ENCODE measurements at regions not wholly inside any gene's neighbourhood (a gene's known extent, or its start where the extent isn't known, plus 50 kb on each side); places are given as distances from the start of the nearest gene placed in this dataset.

DNA sequence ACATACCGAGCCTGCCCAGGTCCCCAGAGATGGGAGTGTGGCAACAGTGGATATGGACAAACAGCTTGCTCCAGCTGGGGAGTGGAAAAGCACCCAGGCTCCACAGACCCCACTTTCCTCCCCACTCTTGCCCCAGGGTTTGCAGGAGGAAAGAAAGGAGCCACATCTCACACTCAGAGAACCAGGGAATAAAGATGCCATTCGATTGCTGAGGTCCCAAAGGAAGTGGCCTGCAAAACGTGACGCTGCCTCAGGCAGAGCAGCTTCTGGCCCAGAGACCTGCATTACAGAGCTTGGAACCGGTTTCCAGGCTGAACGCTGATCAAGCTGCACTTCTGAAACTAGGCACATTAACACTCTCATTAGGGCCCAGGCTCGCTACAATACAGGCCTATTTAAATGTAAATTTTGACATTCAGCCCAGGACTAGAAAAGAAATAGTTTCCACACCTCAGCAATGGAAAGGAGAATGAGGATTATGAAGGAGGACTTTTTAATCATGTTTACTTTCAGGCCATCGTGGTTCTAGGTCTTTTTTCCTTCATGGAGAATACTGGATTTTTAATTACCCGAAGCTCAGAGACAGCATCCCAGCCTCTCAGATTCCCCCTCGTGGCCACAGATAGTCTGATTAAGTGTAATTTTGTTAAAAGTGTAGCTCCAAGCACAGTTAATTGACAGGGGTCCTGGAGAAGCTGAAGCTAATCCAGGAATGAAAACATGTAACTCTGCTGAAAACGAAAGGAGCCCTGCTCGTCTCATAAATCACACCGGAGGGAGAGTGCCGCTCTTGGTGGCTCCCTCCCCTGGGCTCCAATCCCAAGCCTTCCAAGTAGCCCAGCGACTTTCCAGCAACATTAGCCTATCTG lies 221.3 kb upstream of the RAB6C start:
- Histone ChIP-seq H3K4me3 (ENCODE audit: low read depth, low read length) (no peak overlapping the region), H3K36me3 (replicated peaks) (no peaks in the 10 kb centered on the region), H3K27me3 (replicated peaks) (no peaks in the 10 kb centered on the region), H3K27ac (no peak overlapping the region)
- DNase-seq: no peak
- TF ChIP-seq, protein P1, sequence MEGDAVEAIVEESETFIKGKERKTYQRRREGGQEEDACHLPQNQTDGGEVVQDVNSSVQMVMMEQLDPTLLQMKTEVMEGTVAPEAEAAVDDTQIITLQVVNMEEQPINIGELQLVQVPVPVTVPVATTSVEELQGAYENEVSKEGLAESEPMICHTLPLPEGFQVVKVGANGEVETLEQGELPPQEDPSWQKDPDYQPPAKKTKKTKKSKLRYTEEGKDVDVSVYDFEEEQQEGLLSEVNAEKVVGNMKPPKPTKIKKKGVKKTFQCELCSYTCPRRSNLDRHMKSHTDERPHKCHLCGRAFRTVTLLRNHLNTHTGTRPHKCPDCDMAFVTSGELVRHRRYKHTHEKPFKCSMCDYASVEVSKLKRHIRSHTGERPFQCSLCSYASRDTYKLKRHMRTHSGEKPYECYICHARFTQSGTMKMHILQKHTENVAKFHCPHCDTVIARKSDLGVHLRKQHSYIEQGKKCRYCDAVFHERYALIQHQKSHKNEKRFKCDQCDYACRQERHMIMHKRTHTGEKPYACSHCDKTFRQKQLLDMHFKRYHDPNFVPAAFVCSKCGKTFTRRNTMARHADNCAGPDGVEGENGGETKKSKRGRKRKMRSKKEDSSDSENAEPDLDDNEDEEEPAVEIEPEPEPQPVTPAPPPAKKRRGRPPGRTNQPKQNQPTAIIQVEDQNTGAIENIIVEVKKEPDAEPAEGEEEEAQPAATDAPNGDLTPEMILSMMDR (IDR thresholded peaks at IDR 0.05; ENCODE audit: low read depth, low read length, missing control alignments): no peak
- in situ Hi-C loops (cut with HindIII; ENCODE audit: low pct_ligation_motif_present, low sequenced_read_pairs): no loop called here

DNA sequence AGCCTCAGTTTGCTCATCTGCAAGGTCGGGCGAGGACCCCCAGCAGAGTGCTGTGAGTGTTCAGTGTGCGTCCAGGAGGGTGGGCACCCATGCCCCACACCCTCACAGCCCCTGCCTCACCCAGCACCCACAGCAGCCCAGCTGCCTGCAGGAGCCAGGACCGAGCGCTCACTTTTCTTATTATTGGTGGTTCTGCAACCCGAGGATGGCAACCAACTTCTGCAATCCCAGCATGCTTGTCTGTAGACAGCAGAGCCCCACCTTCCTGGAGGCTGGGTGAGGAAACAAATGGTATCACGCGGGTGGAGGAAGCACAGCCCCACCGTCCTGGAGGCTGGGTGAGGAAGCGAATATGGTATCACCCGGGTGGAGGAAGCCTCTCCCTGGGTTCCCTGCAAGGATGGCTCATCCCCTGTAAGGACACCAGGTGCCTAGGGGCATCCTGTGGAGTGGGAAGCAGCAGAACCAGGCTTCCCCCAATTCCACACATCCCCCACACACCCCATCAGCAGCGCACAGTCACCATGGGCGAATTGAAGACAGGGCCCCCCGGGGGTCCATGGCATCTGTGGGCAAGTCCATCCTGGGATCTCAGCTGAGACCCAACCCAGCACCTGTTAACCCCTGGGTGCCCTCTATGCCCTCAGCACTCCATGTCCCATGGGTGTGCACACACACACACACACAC lies 220.5 kb upstream of the RAB6C start:
- no peaks in the 10 kb centered on the region for H3K36me3 ChIP-seq (replicated peaks)
- TF ChIP-seq, protein P1 (IDR thresholded peaks at IDR 0.05; ENCODE audit: low read depth, low read length, missing control alignments): no peak
- no peaks in the 10 kb centered on the region for H3K27me3 ChIP-seq (replicated peaks)
- in situ Hi-C loops (cut with HindIII; ENCODE audit: low pct_ligation_motif_present, low sequenced_read_pairs): no loop called here
- no peak for DNase-seq
- H3K27ac ChIP-seq: no peak overlapping the region
- H3K4me3 ChIP-seq (ENCODE audit: low read depth, low read length): no peak overlapping the region

DNA sequence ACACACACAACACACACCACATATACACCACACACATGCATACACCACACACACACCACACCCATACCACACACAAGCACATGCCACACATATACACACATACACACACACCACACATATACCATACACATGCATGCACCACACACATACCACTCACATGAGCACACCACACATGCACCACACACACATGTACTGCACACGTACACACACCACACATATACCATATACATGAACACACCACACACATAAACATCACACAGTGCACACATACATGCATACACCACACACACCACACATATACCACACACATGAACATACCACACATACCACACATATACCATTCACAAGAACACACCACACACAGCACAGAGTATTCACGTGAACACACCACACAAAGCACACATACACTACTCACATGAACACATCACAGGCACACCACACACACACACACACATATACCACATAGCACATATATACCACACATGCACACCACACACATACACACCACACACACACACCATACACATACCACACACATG lies 219.9 kb upstream of the RAB6C start:
- DNase-seq: no peak
- TF ChIP-seq, protein P1 (IDR thresholded peaks at IDR 0.05; ENCODE audit: low read depth, low read length, missing control alignments): no peak
- H3K27me3 ChIP-seq (replicated peaks): no peaks in the 10 kb centered on the region
- no peaks in the 10 kb centered on the region for H3K36me3 ChIP-seq (replicated peaks)
- in situ Hi-C loops (cut with HindIII; ENCODE audit: low pct_ligation_motif_present, low sequenced_read_pairs): no loop called here
- no peak overlapping the region for H3K27ac ChIP-seq
- no peak overlapping the region for H3K4me3 ChIP-seq (ENCODE audit: low read depth, low read length)

- no peak overlapping the region for H3K27ac ChIP-seq
- no peak overlapping the region for H3K4me3 ChIP-seq (ENCODE audit: low read depth, low read length)
- in situ Hi-C loops (cut with HindIII; ENCODE audit: low pct_ligation_motif_present, low sequenced_read_pairs): no loop called here
- H3K36me3 ChIP-seq (replicated peaks): no peaks in the 10 kb centered on the region
- H3K27me3 ChIP-seq (replicated peaks): no peaks in the 10 kb centered on the region
- TF ChIP-seq, protein P1 (IDR thresholded peaks at IDR 0.05; ENCODE audit: low read depth, low read length, missing control alignments): no peak
- no peak for DNase-seq
Observed at GRCh38 chr2:129760669-129761068, 218.8 kb upstream of the RAB6C start.

- H3K4me3 ChIP-seq (ENCODE audit: low read depth, low read length): no peak overlapping the region
- DNase-seq: no peak
- no peak overlapping the region for H3K27ac ChIP-seq
- TF ChIP-seq, protein P1 (IDR thresholded peaks at IDR 0.05; ENCODE audit: low read depth, low read length, missing control alignments): no peak
- in situ Hi-C loops (cut with HindIII; ENCODE audit: low pct_ligation_motif_present, low sequenced_read_pairs): no loop called here
- no peaks in the 10 kb centered on the region for H3K36me3 ChIP-seq (replicated peaks)
- H3K27me3 ChIP-seq (replicated peaks): no peaks in the 10 kb centered on the region
Observed at GRCh38 chr2:129761569-129762021, 217.9 kb upstream of the RAB6C start.

All from brain microvascular endothelial cell (primary cell).